ENCODE measurements at regions not wholly inside any gene's neighbourhood (a gene's known extent, or its start where the extent isn't known, plus 50 kb on each side); places are given as distances from the start of the nearest gene placed in this dataset.

GRCh38 chr10:37582237-37582636 lies 275.2 kb downstream of the ZNF248 start:
- TF ChIP-seq CTCF (IDR thresholded peaks at IDR 0.05) (no peak), POLR2AphosphoS5 (IDR thresholded peaks at IDR 0.05) (no peak), POLR2A (IDR thresholded peaks at IDR 0.05) (no peak)
